OCI-LY1 (cell line): ENCODE measurements at regions not wholly inside any gene's neighbourhood (a gene's known extent, or its start where the extent isn't known, plus 50 kb on each side); places are given as distances from the start of the nearest gene placed in this dataset.

Experiments
- H2AFZ ChIP-seq: fragments of 200-600 bp; sonication (generic), shearing (Covaris generic); 2 replicates; pipeline ENCODE4 v1.6.0; 2014; ENCODE audit warnings: antibody characterized with exemption, mild to moderate bottlenecking, low read length
- H3F3A ChIP-seq: fragments of 200-600 bp; sonication (generic), shearing (Covaris generic); 2 replicates; pipeline ENCODE4 v1.6.0; 2014; ENCODE audit warnings: mild to moderate bottlenecking, antibody characterized with exemption, low read length, moderate library complexity; ENCODE audit not compliant: insufficient read depth
- H3K27ac ChIP-seq: fragments of 200-600 bp; sonication (generic); 2 replicates; pipeline ENCODE4 v1.5.1; 2014; ENCODE audit warnings: low read length, mixed run types, mild to moderate bottlenecking, low read depth; ENCODE audit not compliant: poor library complexity, severe bottlenecking
- H3K27me3 ChIP-seq: fragments of 200-600 bp; sonication (generic); 2 replicates; pipeline ENCODE4 v1.6.0; 2014; ENCODE audit warnings: antibody characterized with exemption, mild to moderate bottlenecking, low read length, moderate library complexity; ENCODE audit not compliant: insufficient read depth
- H3K36me3 ChIP-seq: fragments of 200-600 bp; sonication (generic); 2 replicates; pipeline ENCODE4 v1.6.1; 2014; ENCODE audit warnings: mild to moderate bottlenecking, antibody characterized with exemption, low read length, moderate library complexity, mixed read lengths; ENCODE audit not compliant: insufficient read depth
- H3K4me1 ChIP-seq: fragments of 200-600 bp; sonication (generic); 2 replicates; pipeline ENCODE4 v1.5.1; 2014; ENCODE audit warnings: mild to moderate bottlenecking, low read length, moderate library complexity; ENCODE audit not compliant: insufficient read depth, severe bottlenecking
- H3K4me2 ChIP-seq: fragments of 200-600 bp; sonication (generic), shearing (Covaris generic); 2 replicates; pipeline ENCODE4 v1.6.1; 2014; ENCODE audit warnings: low read length
- H3K4me3 ChIP-seq: fragments of 200-600 bp; sonication (generic); 2 replicates; pipeline ENCODE4 v1.5.1; 2014; ENCODE audit warnings: low read length, low read depth, mild to moderate bottlenecking, mixed read lengths; ENCODE audit not compliant: poor library complexity, severe bottlenecking
- H3K79me2 ChIP-seq: fragments of 200-600 bp; shearing (Covaris generic); 2 replicates; pipeline ENCODE4 v1.6.1; 2016; ENCODE audit warnings: mixed run types, low read length, mixed read lengths; ENCODE audit not compliant: insufficient read depth
- H3K9ac ChIP-seq: fragments of 200-600 bp; sonication (generic), shearing (Covaris generic); 2 replicates; pipeline ENCODE4 v1.6.1; 2014; ENCODE audit warnings: mild to moderate bottlenecking, low read length, mixed read lengths
- H3K9me2 ChIP-seq: fragments of 200-600 bp; sonication (generic), shearing (Covaris generic); 2 replicates; pipeline ENCODE4 v1.6.1; 2014; ENCODE audit warnings: low read depth, mild to moderate bottlenecking, low read length, mixed read lengths
- H3K9me3 ChIP-seq: fragments of 200-600 bp; shearing (Covaris generic); 2 replicates; pipeline ENCODE4 v1.6.1; 2014; ENCODE audit warnings: low read length, mixed read lengths
- H4K20me1 ChIP-seq: fragments of 200-600 bp; sonication (generic), shearing (Covaris generic); 2 replicates; pipeline ENCODE4 v1.6.0; 2016; ENCODE audit warnings: mild to moderate bottlenecking, low read length; ENCODE audit not compliant: insufficient read depth
- EZH2 ChIP-seq: fragments of 200-600 bp; sonication (generic), shearing (Covaris generic); IDR thresholded peaks from 2 replicates; pipeline ENCODE4 v1.8.0; 2017; ENCODE audit warnings: borderline replicate concordance, mixed run types, mild to moderate bottlenecking, antibody characterized with exemption, low read length, moderate library complexity, mixed read lengths
- TF ChIP-seq, protein P1 (sequence below): fragments of 200-600 bp; sonication (generic), shearing (Covaris generic); IDR thresholded peaks from 2 replicates; pipeline ENCODE4 v1.5.1; 2017; ENCODE audit warnings: mild to moderate bottlenecking, antibody characterized with exemption, low read length, moderate library complexity, mixed read lengths

GRCh38 chr4:156422576-156422975 is 468.9 kb upstream of the CTSO start:
- Histone ChIP-seq H3K9me3 (no peaks in the 10 kb centered on the region), H3K27me3 (no peaks in the 10 kb centered on the region), H3K9ac (no peak overlapping the region), H2AFZ (no peak overlapping the region), H3F3A (no peaks in the 10 kb centered on the region), H3K27ac (no peak overlapping the region), H4K20me1 (no peaks in the 10 kb centered on the region), H3K4me1 (no peaks in the 10 kb centered on the region), H3K79me2 (no peaks in the 10 kb centered on the region), H3K36me3 (no peaks in the 10 kb centered on the region), H3K9me2 (no peaks in the 10 kb centered on the region), H3K4me2 (no peak overlapping the region), H3K4me3 (no peak overlapping the region)
- TF ChIP-seq EZH2, result no peak
- TF ChIP-seq, protein P1, sequence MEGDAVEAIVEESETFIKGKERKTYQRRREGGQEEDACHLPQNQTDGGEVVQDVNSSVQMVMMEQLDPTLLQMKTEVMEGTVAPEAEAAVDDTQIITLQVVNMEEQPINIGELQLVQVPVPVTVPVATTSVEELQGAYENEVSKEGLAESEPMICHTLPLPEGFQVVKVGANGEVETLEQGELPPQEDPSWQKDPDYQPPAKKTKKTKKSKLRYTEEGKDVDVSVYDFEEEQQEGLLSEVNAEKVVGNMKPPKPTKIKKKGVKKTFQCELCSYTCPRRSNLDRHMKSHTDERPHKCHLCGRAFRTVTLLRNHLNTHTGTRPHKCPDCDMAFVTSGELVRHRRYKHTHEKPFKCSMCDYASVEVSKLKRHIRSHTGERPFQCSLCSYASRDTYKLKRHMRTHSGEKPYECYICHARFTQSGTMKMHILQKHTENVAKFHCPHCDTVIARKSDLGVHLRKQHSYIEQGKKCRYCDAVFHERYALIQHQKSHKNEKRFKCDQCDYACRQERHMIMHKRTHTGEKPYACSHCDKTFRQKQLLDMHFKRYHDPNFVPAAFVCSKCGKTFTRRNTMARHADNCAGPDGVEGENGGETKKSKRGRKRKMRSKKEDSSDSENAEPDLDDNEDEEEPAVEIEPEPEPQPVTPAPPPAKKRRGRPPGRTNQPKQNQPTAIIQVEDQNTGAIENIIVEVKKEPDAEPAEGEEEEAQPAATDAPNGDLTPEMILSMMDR, result no peak

- Histone ChIP-seq H3K9me3 (no peaks in the 10 kb centered on the region), H3K27ac (no peak overlapping the region), H3K79me2 (no peaks in the 10 kb centered on the region), H3K9ac (no peak overlapping the region), H3F3A (no peaks in the 10 kb centered on the region), H3K4me2 (no peak overlapping the region), H4K20me1 (no peaks in the 10 kb centered on the region), H3K36me3 (no peaks in the 10 kb centered on the region), H3K4me1 (no peaks in the 10 kb centered on the region), H2AFZ (no peak overlapping the region), H3K4me3 (no peak overlapping the region), H3K27me3 (no peaks in the 10 kb centered on the region), H3K9me2 (no peaks in the 10 kb centered on the region)
- no peak for TF ChIP-seq EZH2
- TF ChIP-seq, protein P1, result no peak
These were observed 467.0 kb upstream of the CTSO start for GRCh38 chr4:156420623-156421022.

DNA sequence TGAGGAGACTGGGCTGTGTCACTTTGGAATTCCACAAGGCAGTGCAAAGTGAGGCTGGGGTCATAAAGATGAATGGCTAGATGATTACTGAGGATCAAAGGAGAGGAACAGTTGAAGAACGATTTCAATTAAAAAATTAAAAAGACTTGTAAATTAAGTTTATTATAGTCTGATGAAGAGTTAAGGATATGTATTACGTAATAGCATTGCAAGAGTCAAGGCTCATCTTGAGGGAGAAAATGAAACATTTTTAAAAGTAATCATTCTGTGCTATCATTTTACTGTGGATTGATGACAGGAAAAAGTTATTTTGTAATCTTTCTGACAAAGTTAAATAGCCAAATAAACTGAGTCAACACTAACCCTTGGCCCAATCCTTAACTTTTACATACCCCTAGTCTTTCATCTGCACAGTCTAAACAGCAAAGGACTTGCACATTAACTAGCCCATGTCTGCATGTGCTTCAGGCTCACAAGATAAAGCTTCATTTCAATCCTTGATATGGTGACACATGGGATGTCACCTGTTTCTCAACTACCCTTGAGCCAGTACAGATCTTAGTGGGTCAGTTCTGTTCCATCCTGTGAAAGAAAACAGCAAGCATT is 465.5 kb upstream of the CTSO start:
- Histone ChIP-seq H3K79me2 (no peaks in the 10 kb centered on the region), H3K9ac (no peak overlapping the region), H3K4me2 (no peak overlapping the region), H3K4me3 (no peak overlapping the region), H2AFZ (no peak overlapping the region), H3K9me2 (no peaks in the 10 kb centered on the region), H3K4me1 (no peaks in the 10 kb centered on the region), H3K36me3 (no peaks in the 10 kb centered on the region), H3F3A (no peaks in the 10 kb centered on the region), H4K20me1 (no peaks in the 10 kb centered on the region), H3K27ac (no peak overlapping the region), H3K27me3 (no peaks in the 10 kb centered on the region), H3K9me3 (no peaks in the 10 kb centered on the region)
- TF ChIP-seq, protein P1, result no peak
- no peak for TF ChIP-seq EZH2
